ENCODE measurements at regions not wholly inside any gene's neighbourhood (a gene's known extent, or its start where the extent isn't known, plus 50 kb on each side); places are given as distances from the start of the nearest gene placed in this dataset.

DNA sequence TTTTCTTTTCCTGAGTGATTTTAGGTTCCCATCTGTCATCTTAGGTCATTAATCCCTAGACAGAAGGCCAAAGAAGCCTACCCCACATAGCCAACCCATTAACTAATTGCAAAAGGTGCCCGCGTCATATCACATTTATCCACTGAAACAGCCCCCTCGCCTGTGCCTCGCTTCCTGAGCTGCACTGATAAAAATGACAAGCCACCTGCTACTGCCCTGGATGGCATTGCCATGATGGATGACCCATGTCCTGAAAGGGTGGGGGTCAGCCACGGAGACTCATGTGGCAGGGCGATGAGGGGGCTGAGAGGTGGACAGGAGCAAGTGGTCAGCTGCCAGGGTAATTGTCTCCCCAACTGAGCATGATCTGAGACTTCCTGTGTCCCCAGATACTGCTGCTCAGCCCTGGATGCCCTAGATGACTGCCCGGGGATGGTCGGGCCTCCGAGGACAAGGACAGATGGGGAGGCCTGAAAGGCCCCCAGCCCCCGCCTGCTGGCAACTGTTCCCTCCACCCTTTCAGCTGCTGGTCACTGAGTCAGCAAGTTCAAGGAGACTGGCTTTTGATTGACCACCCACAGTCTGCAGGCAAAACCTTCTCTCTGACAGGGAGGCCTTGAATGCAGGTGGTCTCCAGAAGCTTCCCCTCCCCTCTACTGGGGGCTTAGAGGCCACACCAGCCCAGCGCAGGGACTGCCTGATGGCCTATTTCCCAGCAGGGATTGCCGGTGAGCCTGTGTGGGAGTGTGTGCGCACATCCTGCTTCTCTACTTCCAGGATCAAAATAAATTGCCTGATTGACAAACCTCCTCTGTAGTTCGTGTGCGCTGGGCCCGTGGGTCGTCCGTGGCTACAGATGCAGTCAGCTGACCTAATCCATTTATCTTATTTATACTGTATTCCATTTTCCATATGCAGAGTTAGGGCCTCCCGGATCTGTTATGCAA lies 496.3 kb downstream of the BCOR start:
- H3K27ac Mint-ChIP-seq, result peak overlapping the region; percentile 30 to 90 (median 72)
- TF ChIP-seq, protein P1, sequence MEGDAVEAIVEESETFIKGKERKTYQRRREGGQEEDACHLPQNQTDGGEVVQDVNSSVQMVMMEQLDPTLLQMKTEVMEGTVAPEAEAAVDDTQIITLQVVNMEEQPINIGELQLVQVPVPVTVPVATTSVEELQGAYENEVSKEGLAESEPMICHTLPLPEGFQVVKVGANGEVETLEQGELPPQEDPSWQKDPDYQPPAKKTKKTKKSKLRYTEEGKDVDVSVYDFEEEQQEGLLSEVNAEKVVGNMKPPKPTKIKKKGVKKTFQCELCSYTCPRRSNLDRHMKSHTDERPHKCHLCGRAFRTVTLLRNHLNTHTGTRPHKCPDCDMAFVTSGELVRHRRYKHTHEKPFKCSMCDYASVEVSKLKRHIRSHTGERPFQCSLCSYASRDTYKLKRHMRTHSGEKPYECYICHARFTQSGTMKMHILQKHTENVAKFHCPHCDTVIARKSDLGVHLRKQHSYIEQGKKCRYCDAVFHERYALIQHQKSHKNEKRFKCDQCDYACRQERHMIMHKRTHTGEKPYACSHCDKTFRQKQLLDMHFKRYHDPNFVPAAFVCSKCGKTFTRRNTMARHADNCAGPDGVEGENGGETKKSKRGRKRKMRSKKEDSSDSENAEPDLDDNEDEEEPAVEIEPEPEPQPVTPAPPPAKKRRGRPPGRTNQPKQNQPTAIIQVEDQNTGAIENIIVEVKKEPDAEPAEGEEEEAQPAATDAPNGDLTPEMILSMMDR (IDR thresholded peaks at IDR 0.05; ENCODE audit: unreplicated experiment in 3 of 3), result no peak
- H3K4me3 Mint-ChIP-seq, result no peak overlapping the region
- peaks cover 45% of the 10 kb centered on the region for H3K4me1 Mint-ChIP-seq
- H3K27me3 Mint-ChIP-seq (ENCODE audit: low read depth), result peaks cover 11% of the 10 kb centered on the region
- H3K9me3 Mint-ChIP-seq, result peaks cover 5% of the 10 kb centered on the region
- H3K36me3 Mint-ChIP-seq (ENCODE audit: low read depth), result no peaks in the 10 kb centered on the region

DNA sequence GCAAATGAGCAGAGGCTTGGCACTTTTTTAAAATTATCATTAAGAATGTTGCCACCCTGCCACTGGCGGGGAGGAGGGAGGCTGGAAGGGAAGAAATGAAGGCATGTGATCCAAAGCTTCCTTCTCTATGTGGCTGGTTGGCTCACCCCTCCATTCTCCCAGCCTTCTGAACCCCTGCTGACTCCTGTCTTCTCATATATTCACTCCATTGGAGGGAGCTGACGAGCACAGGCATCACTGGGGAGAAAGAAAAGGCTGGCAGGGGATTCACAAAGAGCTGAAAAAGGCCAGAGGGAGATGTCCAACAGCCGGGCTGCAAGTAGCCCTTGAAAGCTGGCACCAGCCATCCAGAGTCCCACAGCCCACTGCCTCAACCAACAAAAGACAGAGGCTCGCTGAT lies 495.6 kb downstream of the BCOR start:
- peaks cover 9% of the 10 kb centered on the region for H3K9me3 Mint-ChIP-seq
- H3K4me3 Mint-ChIP-seq, result no peak overlapping the region
- no peaks in the 10 kb centered on the region for H3K36me3 Mint-ChIP-seq (ENCODE audit: low read depth)
- TF ChIP-seq, protein P1 (IDR thresholded peaks at IDR 0.05; ENCODE audit: unreplicated experiment in 3 of 3), result no peak
- H3K27ac Mint-ChIP-seq, result peak overlapping the region; percentile 30 to 90 (median 72)
- H3K4me1 Mint-ChIP-seq, result peaks cover 45% of the 10 kb centered on the region
- H3K27me3 Mint-ChIP-seq (ENCODE audit: low read depth), result peaks cover 11% of the 10 kb centered on the region

DNA sequence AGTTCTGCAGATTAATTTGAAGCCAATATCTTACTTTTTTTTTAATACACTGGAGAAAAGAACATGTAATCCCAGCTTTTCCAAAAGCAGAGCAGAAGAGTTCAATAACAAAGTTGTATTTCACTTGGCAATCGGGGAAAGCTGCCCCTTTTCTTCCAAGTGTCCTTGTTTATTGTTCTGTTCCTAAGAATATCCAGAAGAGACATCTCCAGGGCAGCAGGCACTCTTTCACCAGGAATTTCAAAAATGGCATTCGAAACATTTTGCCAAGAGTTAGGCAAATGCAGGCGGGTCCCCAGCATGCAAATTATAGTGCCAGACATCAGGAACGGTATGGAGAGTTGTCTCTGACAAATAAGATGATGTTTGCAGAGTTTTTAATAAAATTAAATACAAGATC lies 494.5 kb downstream of the BCOR start:
- H3K36me3 Mint-ChIP-seq (ENCODE audit: low read depth), result no peaks in the 10 kb centered on the region

DNA sequence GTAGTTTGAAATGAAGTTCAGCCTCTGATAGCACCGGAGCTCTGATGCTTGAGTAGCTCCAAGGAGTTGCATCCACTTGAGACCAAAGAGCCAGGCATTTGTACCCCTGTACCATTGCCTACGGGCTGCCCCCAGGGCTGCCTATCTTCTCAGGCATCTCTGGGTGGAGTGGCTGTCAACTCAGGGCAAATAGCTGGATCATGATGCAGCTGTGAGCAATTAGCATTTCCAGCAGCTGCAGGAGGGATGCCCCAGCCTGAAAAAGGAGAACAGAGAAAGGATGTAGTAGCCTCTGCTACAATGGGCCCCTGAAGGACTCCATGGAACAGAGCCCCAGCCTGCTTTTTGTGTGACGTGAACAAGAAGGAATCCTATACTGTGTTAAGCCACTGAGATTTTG lies 492.6 kb downstream of the BCOR start:
- H3K36me3 Mint-ChIP-seq (ENCODE audit: low read depth), result no peaks in the 10 kb centered on the region
- H3K4me3 Mint-ChIP-seq, result no peak overlapping the region
- H3K27ac Mint-ChIP-seq, result no peak overlapping the region
- H3K4me1 Mint-ChIP-seq, result peaks cover 48% of the 10 kb centered on the region
- H3K9me3 Mint-ChIP-seq, result peaks cover 16% of the 10 kb centered on the region
- peaks cover 11% of the 10 kb centered on the region for H3K27me3 Mint-ChIP-seq (ENCODE audit: low read depth)
- TF ChIP-seq, protein P1 (IDR thresholded peaks at IDR 0.05; ENCODE audit: unreplicated experiment in 3 of 3), result no peak

More for the DNA sequence above, 494.5 kb downstream of the BCOR start:
- peaks cover 16% of the 10 kb centered on the region for H3K9me3 Mint-ChIP-seq
- H3K4me3 Mint-ChIP-seq, result peak overlapping the region in 2 of 3 experiments; percentile 8 to 15
- H3K4me1 Mint-ChIP-seq, result peaks cover 45% of the 10 kb centered on the region
- peaks cover 11% of the 10 kb centered on the region for H3K27me3 Mint-ChIP-seq (ENCODE audit: low read depth)
- TF ChIP-seq, protein P1 (IDR thresholded peaks at IDR 0.05; ENCODE audit: unreplicated experiment in 3 of 3), result no peak
- H3K27ac Mint-ChIP-seq, result peak overlapping the region in 2 of 3 experiments; percentile 72 to 90

DNA sequence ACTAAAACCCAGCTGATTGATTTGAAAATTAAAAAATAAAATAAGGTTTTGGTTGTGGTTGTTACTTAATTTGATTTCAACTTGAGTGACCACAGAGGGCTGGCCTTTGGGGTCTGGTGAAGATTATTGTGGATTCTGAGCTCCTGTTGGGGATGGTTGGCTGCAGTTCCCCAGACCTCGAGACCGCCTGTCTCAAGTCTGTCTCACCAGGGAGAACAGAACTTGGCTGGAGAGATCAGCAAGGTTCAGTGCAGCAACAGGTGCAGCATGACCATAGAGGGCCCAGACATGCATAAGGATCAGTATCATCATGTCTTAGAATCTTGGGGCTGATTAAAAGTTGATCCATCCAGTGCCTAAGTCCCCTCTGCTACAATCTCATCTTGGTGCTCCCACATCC lies 491.9 kb downstream of the BCOR start:
- no peak overlapping the region for H3K27ac Mint-ChIP-seq
- H3K36me3 Mint-ChIP-seq (ENCODE audit: low read depth), result no peaks in the 10 kb centered on the region
- no peak overlapping the region for H3K4me3 Mint-ChIP-seq
- peaks cover 15% of the 10 kb centered on the region for H3K9me3 Mint-ChIP-seq
- H3K4me1 Mint-ChIP-seq, result peaks cover 48% of the 10 kb centered on the region
- TF ChIP-seq, protein P1 (IDR thresholded peaks at IDR 0.05; ENCODE audit: unreplicated experiment in 3 of 3), result no peak
- peaks cover 14% of the 10 kb centered on the region for H3K27me3 Mint-ChIP-seq (ENCODE audit: low read depth)

Data from nephron (organoid).